Jurkat, Clone E6-1 (cell line): ENCODE measurements at regions not wholly inside any gene's neighbourhood (a gene's known extent, or its start where the extent isn't known, plus 50 kb on each side); places are given as distances from the start of the nearest gene placed in this dataset.

ENCODE experiments used
- DNase-seq: peaks from one replicate; pipeline ENCODE4 v3.0.0-alpha.2; 2011; ENCODE audit warnings: low read depth, low spot score
- H3K4me3 ChIP-seq: 2 replicates; pipeline ENCODE4 v1.5.1; 2011; ENCODE audit warnings: mild to moderate bottlenecking, low read length, control low read depth, moderate library complexity

DNA sequence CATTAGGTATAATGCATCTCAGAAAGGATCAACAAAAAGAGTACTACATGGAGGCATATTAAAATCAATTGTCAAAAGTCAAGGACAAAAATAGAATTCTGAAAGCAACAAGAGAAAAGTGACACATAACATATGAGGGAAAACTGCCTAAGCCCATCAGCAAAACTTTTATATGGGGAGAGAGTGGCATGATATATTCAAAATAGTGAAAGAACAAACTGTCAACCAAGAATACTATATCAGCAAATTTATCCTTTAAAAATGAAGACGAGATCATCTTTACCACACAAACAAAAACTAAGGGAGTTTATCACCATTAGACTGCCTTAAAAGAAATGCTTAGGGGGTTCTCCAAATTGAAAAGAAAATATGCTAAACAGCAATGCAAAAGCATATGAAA, 86.4 kb upstream of the CHRDL1 start:
- DNase-seq: no peak

GRCh38 chrX:110877326-110877725, 81.7 kb upstream of the CHRDL1 start:
- H3K4me3 ChIP-seq: no peak overlapping the region
- no peak for DNase-seq

More for the DNA sequence above, 86.4 kb upstream of the CHRDL1 start:
- H3K4me3 ChIP-seq: no peak overlapping the region

- no peak for DNase-seq
- no peak overlapping the region for H3K4me3 ChIP-seq
These were observed 76.2 kb upstream of the CHRDL1 start for GRCh38 chrX:110871839-110872238.

DNA sequence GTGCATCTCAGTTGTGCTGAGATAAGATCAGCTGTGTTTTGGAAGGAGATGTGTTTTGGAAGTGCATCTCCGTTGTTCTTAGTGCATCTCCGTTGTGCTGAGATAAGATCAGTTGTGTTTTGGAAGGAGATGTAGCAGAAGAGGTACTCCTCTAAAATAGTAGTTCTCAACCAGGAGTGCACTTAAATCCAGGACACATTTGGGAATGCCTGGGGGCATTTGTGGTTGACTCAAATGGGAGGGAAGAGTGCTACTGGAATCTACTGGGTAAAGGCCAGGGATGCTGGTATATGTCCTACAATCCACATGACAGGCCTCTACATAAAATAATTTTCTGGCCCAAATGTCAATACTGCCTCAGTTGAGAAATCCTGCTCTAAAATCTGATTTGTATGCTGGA, 70.8 kb upstream of the CHRDL1 start:
- DNase-seq: no peak
- no peak overlapping the region for H3K4me3 ChIP-seq

DNA sequence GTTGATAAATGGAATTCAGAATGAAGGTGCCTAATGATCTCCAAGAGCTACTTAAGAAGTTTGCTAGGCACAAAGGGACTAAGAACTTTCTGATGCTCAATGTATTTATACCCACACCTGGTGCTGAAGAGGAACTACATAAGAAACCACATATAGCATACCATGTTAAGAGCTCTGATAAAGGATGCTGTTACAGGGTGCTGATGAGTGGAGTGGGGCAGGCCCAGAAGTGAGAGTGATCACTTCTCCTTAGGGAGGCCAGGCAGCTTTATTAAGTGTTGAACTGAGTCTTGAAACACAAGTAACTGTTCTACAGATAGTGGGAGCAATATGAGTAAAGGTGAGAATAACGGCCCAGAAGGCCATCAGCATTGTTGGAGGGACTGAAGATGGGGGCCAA, 68.3 kb upstream of the CHRDL1 start:
- DNase-seq: no peak
- H3K4me3 ChIP-seq: no peak overlapping the region

- no peak for DNase-seq
- H3K4me3 ChIP-seq: no peak overlapping the region
These were observed 62.9 kb upstream of the CHRDL1 start for GRCh38 chrX:110858565-110858964.

DNA sequence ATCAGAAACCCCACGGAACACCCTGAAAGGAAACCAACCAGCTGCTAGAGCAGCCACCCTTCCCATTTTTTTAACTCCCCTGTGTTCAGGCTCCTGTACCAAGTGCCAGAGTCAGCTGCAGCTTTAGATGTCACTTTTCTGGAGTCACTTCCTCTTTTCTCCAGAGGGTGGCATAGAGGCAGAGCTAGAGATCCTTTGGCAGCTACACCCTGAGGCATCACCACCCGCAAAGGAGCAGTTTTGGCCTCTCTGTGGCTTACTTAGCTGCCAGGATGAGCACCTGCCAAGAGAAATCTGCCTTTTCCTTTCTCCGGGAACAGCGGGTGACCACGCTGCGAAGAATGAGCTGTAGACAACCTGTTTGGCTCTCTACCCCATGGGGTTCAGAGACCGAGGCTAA, 58.0 kb upstream of the CHRDL1 start:
- no peak for DNase-seq
- H3K4me3 ChIP-seq: no peak overlapping the region

GRCh38 chrX:110852180-110852579, 56.6 kb upstream of the CHRDL1 start:
- no peak overlapping the region for H3K4me3 ChIP-seq
- DNase-seq: no peak

DNA sequence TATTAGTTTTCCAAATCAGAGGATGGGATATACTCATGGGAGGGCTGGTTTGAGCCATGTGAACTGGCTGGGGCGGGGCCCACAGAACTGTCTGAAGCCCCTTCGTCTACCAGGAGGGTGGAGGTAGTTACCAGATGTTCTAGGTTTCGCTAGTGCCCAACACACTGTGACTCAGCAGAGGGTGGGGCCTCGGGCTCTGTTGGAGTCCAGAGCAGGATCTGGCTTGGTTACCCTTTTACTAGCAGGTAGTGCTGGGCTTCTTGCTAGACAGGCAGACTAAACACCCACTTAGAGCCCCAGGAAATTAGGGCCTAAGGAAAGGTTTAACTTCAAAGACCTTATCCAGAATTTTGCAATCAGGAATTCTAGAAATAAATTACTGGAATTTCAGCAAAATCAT, 56.2 kb upstream of the CHRDL1 start:
- H3K4me3 ChIP-seq: no peak overlapping the region
- DNase-seq: no peak

GRCh38 chrX:110847334-110847733, 51.7 kb upstream of the CHRDL1 start:
- no peak overlapping the region for H3K4me3 ChIP-seq
- peak; percentile 52 for DNase-seq

- H3K4me3 ChIP-seq: no peak overlapping the region
- DNase-seq: no peak
These were observed 50.5 kb upstream of the CHRDL1 start for GRCh38 chrX:110846071-110846470.
